ENCODE measurements at regions not wholly inside any gene's neighbourhood (a gene's known extent, or its start where the extent isn't known, plus 50 kb on each side); places are given as distances from the start of the nearest gene placed in this dataset.

- Mint-ChIP-seq H3K36me3 (ENCODE audit: low read depth) (peaks cover 10% of the 10 kb centered on the region), H3K27ac (no peak overlapping the region), H3K27me3 (ENCODE audit: low read depth, poor library complexity) (peaks cover 7% of the 10 kb centered on the region), H3K4me3 (no peak overlapping the region), H3K4me1 (peaks cover 29% of the 10 kb centered on the region), H3K9me3 (peaks cover 31% of the 10 kb centered on the region)
- no peak for DNase-seq
- TF ChIP-seq, protein P1, sequence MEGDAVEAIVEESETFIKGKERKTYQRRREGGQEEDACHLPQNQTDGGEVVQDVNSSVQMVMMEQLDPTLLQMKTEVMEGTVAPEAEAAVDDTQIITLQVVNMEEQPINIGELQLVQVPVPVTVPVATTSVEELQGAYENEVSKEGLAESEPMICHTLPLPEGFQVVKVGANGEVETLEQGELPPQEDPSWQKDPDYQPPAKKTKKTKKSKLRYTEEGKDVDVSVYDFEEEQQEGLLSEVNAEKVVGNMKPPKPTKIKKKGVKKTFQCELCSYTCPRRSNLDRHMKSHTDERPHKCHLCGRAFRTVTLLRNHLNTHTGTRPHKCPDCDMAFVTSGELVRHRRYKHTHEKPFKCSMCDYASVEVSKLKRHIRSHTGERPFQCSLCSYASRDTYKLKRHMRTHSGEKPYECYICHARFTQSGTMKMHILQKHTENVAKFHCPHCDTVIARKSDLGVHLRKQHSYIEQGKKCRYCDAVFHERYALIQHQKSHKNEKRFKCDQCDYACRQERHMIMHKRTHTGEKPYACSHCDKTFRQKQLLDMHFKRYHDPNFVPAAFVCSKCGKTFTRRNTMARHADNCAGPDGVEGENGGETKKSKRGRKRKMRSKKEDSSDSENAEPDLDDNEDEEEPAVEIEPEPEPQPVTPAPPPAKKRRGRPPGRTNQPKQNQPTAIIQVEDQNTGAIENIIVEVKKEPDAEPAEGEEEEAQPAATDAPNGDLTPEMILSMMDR (IDR thresholded peaks at IDR 0.05) = no peak
These were observed 171.9 kb upstream of the MPPED2 start for GRCh38 chr11:30758012-30758411.

DNA sequence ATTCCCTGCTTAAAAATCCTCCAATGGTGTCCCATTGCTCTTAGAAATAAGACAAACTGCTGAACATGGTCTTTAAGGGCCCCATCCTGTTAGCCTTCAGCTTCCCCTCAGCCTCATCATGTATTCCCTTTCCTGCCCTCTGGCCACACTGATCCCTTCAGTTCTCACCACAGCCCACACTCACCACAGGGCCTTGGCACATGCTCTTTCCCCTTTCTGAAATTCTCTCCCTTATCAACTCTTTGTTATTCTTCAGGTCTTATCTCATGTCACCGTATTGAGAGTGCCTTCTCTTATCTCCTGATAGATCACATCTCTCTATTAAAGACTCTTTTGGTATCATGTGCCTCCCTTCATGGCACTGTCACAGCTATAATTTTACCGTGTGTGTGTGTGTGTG, 167.8 kb upstream of the MPPED2 start:
- Mint-ChIP-seq H3K9me3 (peaks cover 9% of the 10 kb centered on the region), H3K27me3 (ENCODE audit: low read depth, poor library complexity) (peaks cover 10% of the 10 kb centered on the region), H3K36me3 (ENCODE audit: low read depth) (no peaks in the 10 kb centered on the region), H3K4me3 (no peak overlapping the region), H3K4me1 (peaks cover 48% of the 10 kb centered on the region), H3K27ac (no peak overlapping the region)
- DNase-seq = no peak
- TF ChIP-seq, protein P1 (IDR thresholded peaks at IDR 0.05) = no peak

GRCh38 chr11:30753504-30753903, 167.4 kb upstream of the MPPED2 start:
- H3K36me3 Mint-ChIP-seq (ENCODE audit: low read depth) = no peaks in the 10 kb centered on the region
- H3K4me1 Mint-ChIP-seq = peaks cover 47% of the 10 kb centered on the region
- H3K27ac Mint-ChIP-seq = no peak overlapping the region
- TF ChIP-seq, protein P1 (IDR thresholded peaks at IDR 0.05) = no peak
- peaks cover 10% of the 10 kb centered on the region for H3K27me3 Mint-ChIP-seq (ENCODE audit: low read depth, poor library complexity)
- H3K9me3 Mint-ChIP-seq = peaks cover 9% of the 10 kb centered on the region
- DNase-seq = no peak
- no peak overlapping the region for H3K4me3 Mint-ChIP-seq

GRCh38 chr11:30749268-30749667, 163.1 kb upstream of the MPPED2 start:
- TF ChIP-seq, protein P1 (IDR thresholded peaks at IDR 0.05) = no peak
- peaks cover 10% of the 10 kb centered on the region for H3K9me3 Mint-ChIP-seq
- peaks cover 4% of the 10 kb centered on the region for H3K27me3 Mint-ChIP-seq (ENCODE audit: low read depth, poor library complexity)
- H3K27ac Mint-ChIP-seq = peak overlapping the region; percentile 9
- H3K4me3 Mint-ChIP-seq = no peak overlapping the region
- DNase-seq = no peak
- H3K4me1 Mint-ChIP-seq = peaks cover 42% of the 10 kb centered on the region
- peaks cover 6% of the 10 kb centered on the region for H3K36me3 Mint-ChIP-seq (ENCODE audit: low read depth)

- Mint-ChIP-seq H3K4me3 (peak overlapping the region; percentile 21), H3K27me3 (ENCODE audit: low read depth, poor library complexity) (peaks cover 7% of the 10 kb centered on the region), H3K4me1 (peaks cover 52% of the 10 kb centered on the region), H3K27ac (peak overlapping the region; percentile 82), H3K9me3 (peaks cover 7% of the 10 kb centered on the region), H3K36me3 (ENCODE audit: low read depth) (no peaks in the 10 kb centered on the region)
- no peak for DNase-seq
- TF ChIP-seq, protein P1 (IDR thresholded peaks at IDR 0.05) = no peak
These were observed 154.9 kb upstream of the MPPED2 start for GRCh38 chr11:30741039-30741550.

DNA sequence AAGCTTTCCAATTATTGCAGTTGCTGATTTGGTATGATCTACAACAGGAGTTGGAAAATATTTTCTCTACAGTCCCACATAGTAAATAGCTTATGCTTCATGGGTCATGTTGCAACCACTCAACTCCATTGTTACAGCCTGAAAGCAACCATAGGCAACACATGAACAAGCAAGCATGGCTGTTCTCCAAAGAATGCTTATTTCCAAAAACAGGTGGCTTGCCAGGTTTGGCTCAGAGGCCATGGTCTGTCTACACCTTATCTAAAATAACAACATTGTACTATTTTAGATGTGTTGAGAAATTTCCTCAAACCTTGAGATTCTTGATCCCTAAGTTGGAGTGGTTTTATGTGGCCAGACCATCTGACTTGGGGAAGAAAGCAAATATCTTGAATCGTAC, 153.9 kb upstream of the MPPED2 start:
- H3K27ac Mint-ChIP-seq = no peak overlapping the region
- TF ChIP-seq, protein P1 (IDR thresholded peaks at IDR 0.05) = no peak
- DNase-seq = no peak
- H3K27me3 Mint-ChIP-seq (ENCODE audit: low read depth, poor library complexity) = peaks cover 7% of the 10 kb centered on the region
- H3K36me3 Mint-ChIP-seq (ENCODE audit: low read depth) = no peaks in the 10 kb centered on the region
- no peak overlapping the region for H3K4me3 Mint-ChIP-seq
- H3K9me3 Mint-ChIP-seq = peaks cover 7% of the 10 kb centered on the region
- H3K4me1 Mint-ChIP-seq = peaks cover 44% of the 10 kb centered on the region

Data from nephron progenitor cell (in vitro differentiated cells).